IPS DF 4.7 (cell line): ENCODE measurements at regions not wholly inside any gene's neighbourhood (a gene's known extent, or its start where the extent isn't known, plus 50 kb on each side); places are given as distances from the start of the nearest gene placed in this dataset.

Experiments
- DNase-seq: peaks from one replicate; pipeline ENCODE4 v3.0.0-alpha.2; 2013; ENCODE audit warnings: low spot score; ENCODE audit errors: extremely low read depth

DNA sequence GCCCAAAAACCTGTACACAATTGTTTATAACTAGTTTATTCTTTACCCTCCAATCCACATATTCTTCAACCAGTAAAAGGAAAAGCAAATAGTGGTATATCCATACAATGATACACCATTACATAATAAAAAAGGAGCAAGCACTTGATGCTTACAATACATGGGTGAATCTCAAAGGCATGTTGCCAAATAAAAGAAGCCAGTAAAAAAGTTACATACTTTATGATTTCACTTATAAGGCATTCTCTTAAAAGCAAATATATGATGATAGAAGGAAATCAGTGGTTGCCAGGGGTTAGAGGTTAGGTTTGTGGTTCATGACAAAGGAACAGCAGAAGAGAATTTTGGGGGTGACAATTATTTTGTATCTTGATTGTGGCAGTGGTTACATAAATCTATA, 896.1 kb upstream of the LCORL start:
- no peak for DNase-seq

DNA sequence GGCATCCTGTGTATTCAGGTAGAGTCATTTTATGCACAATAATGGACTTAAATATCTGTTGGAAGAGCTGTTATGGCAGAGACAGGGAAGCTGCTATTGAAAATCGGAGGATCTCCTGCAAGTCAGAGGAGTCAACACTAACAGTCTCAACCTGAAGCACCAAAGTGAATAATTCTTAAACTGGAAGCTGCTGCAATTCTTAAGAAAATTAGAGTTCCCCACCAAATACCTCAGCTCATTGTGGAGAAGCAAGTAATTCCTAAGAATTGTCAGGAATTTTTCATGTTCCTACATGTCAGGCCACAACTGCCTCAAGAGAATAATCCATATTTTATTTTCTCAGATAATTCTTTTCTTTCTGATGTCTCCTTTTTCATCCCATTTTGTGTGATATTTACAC, 892.6 kb upstream of the LCORL start:
- no peak for DNase-seq

DNA sequence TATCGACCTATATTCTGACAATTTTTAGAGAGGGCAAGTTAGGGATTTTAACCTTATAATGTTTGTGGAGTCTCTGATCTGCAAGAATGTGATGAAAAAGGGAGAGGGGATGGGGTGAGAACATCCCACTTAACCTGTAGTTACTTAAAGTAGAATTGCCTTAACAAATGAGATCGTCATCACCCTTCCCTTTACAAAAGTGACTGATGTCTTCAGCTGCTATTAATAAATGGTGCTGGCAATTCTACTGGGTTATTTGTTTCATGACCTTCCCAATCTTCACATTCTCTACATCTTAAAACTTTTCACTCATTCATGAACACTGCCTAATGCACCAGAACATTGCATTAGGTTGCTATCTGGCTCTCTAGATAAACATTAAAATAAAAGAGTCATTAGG, 873.4 kb upstream of the LCORL start:
- no peak for DNase-seq

DNA sequence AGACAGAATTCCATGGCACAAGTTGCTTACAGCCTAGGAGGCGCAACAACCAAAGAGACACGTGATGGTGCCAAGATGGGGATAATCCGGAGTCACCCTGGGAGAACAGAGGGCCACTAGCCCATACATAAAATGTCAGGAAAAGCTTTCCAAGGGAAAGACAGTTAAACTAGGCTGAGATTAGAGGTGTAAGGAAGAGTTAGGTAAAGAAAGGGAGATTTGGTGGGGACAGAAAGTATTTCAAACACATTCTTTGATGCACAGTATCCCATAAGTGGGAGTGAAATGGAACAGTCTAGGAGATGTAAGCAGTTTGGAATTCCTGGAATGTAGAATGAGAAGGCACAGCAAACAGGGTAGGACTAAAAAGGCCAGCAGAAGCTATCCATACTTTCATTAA, 860.9 kb upstream of the LCORL start:
- DNase-seq: no peak

DNA sequence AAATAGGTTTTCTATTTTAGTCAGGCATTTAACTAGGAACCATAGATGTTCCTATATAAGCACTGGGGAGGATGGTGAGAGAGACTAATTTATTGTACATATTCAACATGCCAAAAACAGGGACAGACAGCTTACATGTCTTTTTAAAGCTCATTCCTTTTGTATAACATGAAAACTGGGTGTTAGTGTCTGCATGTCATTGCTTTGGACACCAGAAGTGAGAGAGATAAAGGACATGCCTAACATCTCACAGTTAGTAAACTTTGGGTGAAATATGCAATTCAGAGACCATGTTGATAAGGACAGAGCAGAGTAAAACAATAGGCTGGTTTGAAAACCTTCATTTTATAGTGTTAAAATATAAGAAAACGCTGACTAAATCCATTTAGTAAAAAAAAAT, 860.0 kb upstream of the LCORL start:
- no peak for DNase-seq

DNA sequence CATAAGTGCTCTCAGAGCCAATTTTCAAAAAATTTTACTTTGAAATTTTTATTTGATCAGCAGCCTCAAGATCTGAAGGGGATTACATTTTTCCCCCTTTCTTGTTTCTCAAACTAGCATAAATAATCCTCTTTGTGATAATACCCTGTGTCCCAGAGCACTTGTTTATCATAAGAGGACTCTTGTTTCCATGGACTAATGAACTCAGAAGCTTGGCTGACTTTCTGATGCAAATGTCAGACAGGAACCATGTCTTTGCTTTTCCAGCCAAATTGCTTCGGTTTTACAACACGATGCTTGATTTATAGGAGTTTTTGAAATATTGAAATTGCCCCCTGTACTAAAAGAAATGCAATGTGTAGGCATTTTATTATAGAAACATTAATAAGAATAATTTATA, 859.3 kb upstream of the LCORL start:
- DNase-seq: no peak

DNA sequence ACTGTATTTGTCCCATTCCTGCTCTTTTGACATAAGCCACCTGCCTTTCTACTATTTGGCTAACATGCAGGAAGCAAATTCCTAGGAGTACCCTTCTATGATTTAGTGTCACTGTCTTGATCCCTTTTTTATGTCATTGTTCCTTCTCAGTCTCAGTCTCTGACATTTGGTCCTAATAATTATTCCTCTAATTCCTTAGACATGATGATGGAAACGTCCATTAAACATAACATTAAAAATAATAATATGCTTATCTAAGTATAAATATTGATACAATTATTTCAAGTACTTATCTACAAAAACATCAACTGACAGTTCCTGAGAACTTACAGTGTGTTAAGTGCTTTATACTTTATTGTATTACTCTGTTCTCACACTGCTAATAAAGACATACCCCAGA, 857.0 kb upstream of the LCORL start:
- DNase-seq: no peak

DNA sequence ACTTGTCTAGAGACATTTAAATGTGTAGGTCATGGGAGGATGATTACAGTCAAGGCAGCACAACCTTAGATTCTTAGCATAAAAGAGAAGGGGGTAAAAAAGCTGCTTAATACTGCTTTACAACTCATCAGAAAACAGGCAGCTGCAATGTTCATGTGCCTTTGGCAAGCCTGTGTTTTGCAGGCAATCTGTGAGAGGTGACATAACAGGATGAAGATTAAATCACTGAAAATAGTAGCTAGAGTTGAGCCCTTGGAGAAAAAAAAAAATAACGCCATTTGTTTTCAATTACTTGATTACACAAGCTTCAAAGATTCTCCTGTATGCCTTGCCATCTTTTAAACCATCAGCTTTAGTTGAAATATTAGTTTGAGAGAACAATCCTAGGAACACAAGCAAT, 847.6 kb upstream of the LCORL start:
- no peak for DNase-seq

DNA sequence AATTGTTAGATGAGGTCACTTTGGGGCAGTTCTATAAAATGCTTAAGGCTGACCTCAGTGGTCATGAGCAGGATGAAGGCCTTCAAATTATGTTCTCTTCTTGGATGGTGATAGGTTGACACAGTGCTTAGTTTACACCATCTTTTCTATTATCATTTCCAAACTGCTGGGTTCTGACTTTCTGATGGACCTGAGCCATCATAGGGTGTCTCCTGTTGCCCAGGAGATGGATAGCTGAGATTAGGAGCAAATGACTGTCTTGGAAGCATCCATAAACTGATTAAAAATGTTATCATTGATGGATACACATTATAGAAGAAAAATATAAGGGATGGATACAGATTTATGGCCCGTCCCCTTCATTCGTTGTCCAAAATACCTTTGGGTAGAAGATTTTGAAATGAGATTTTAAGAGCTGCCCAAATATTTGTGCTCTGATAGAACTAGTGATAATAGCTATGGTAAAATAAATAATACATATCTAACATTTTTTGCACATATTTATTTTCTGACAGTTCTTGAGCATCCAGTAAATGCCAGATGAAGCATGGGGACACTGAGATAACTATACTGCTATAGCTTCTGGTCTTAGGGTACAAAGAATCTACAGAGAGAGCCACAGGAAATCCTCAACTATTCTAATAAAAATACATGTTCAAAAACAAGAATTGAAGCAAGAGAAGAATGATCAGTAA, 839.4 kb upstream of the LCORL start:
- no peak for DNase-seq

DNA sequence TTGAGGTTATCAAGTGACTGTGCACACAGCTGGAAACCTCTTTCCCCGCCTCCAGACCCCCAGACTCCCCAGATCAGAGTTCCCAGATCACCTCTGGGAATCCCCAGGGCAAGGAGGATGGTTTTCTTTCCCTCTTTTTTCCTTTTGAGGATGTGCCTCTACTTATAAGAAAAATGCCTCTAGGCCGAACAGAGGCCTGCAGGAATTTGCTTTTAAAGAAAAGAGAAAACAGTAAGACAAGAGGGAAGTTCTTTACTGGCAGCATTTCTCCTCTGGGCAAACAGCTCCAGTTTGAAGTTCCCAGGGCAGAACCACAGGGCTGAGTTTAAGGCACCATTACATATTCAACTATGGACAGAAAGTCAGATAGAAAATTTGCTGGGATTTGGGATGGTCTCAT, 837.9 kb upstream of the LCORL start:
- no peak for DNase-seq

DNA sequence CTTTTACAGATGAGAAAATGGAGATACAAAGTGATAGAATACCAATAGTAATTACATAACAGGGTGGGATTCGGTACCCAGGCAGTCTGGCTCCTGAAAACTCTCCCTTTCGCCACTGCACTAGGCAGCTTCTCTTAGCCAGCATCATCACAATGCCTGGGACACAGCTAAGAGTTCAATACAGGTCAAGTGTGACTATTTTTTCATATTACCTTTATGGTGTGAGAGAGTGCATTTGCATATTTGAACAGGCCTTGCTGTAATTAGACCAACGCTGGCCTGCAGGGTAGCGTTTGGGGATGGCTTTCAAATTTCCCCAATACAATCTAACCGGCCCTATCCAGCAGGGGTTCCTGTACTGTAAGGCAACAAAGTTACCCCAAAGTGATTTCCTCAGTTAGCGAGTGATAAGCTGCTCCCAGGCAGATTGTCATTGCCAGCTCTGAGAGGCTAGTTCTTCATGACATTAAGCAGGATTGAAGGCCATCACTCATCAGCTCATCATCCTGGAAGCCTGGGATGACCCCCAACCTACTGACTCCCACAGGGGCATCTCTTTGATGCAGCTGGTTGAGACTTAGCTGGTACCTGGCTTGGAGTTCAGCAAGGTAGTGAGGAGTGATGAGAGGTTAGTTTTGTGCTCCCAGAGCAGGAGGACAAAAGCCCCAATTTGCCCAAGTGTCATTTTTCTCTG, 836.8 kb upstream of the LCORL start:
- DNase-seq: no peak

DNA sequence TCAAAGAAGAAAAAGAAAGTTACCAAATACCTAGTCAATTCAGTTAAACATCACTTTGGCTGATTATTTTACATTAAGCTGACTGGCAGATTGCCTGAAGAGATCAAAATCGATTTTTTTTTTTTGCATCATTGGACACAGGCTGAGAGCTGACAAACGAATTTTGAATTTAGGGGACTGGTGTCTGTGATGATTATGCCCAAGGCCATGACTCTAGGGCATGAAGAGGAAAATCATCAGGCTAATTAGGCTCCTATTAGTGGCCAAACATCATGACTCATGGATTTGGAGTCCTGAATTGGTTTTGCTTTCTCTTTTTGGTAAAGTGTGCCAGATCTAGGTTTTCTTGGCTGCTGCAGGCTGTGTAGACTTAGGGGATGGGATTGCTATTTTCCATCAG, 829.3 kb upstream of the LCORL start:
- DNase-seq: no peak

DNA sequence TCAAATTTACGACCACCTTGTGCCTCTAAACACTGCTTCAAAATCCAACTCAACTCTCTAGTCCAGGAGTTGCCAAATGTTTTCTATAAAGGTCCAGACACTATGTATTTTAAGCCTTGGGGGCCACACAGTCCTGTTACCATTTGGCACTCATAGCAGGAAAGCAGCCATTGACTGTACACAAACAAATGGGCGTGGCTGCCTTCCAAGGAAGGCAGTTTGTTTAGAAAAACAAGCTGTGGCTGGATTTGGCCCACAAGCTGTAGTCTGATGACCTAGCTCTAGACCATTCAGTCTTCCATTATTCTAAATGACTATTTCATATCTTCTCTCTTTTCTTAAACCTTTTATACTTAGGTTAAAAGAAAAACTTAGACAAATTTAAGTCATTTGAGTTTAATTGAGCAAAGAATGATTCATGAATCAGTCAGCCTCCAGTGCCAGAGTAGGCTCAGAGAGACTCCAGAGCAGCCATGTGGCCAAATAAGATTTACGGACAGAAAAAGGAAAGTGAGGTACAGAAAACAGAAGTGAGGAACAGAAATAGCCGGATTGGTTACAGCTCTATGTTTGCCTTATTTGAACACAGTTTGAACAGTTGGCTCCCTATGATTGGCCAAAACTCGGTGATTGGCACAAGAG, 825.8 kb upstream of the LCORL start:
- DNase-seq: no peak

DNA sequence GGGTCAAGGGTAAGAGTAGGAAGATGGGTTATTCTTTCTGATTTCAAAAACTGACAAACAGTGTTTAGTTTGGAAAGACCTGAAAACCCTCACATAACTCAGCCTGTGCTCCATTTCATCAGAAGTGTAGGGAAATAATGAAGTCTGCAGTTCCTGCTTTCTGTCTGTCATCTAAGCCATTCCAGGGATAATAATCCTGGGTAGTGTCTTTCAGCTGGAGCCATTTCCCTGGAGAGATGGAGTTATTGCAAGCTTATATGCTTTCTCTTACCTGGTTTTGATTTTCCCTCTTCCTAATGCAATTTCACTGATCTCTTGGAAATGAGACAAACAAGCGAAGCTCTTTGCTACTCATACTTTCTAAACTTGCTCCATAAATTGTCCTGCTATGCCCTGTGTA, 824.8 kb upstream of the LCORL start:
- DNase-seq: no peak

DNA sequence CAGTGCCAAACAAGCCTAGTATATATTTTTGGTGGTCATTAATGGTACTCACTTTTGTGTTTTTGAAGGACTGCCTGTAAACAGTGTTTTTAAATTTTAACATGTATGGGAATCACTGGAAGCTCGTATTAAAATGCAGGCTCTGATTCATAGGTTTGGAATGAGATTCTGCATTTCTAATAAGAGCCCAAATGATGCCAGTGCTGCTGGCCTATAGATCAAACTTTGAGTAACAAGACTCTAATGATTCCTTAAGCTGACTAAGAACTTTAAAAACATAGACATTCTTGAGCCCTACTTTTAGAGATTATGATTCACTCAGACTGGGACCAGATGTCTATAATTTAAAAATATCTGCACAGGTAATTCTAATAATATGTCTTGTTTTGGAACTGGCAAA, 823.2 kb upstream of the LCORL start:
- no peak for DNase-seq

DNA sequence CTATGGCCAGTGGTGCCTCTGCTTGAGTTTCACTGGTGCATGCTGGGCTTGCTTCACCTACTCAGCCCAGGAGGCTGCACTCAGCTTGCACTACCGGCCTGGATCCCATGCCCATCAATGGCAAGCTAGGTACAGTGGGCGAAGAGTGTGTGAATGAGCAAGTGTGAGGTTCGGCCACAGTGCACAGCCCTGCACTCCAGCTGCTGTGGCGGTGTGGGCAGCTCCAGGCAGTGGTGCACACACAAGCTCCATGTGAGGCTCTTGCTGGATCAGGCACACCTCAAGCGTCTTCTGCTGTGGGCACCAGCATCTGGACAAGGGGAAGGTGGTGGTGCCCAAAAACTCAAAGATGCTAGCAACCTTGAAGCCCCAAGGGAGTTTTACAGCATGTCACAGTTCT, 820.9 kb upstream of the LCORL start:
- DNase-seq: no peak

DNA sequence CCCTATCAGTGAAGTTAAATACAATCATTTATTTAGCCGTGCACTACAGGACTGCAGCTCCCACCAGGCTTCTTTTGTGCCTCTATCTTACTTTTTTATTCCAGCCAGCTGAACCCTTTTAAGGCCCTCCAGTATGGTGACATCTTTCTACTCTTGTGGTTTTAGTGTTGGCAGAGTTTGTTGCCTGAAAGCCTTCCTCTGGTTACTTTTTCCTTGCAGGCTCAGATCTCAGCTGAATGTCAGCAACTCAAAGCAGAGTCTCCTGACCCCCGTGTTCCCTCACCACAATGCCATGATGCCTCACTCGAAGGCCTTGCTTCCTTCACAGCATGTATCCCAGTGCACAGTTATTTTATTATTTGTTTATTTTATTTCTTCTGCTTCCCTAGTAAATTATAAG, 818.9 kb upstream of the LCORL start:
- no peak for DNase-seq

DNA sequence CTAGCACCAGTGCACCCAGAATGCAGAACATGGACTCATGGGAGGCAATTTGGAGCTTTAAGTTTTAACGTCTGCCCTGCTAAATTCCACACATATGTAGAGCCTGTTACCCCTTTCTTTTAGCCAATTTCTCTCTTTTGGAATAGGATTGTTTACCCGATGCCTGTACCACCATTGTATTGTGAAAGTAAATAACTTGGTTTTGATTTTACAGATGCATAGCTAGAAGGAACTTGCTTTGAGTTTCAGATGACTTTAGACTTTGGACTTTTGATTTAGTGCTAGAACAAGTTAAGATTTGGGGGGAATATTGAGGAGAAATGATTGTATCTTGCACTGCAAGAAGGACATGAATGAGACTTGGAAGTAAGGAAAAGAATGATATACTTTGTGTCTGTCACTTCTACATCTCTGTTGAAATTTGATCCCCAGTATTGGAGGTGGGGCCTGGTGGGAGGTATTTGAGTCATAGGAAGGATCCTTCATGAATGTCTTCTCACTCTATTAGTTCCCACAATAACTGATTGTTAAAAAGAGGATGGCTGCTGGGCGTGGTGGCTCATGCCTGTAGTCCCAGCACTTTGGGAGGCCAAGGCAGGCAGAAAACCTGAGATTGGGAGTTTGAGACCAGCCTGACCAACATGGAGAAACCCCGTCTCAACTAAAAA, 794.8 kb upstream of the LCORL start:
- no peak for DNase-seq

DNA sequence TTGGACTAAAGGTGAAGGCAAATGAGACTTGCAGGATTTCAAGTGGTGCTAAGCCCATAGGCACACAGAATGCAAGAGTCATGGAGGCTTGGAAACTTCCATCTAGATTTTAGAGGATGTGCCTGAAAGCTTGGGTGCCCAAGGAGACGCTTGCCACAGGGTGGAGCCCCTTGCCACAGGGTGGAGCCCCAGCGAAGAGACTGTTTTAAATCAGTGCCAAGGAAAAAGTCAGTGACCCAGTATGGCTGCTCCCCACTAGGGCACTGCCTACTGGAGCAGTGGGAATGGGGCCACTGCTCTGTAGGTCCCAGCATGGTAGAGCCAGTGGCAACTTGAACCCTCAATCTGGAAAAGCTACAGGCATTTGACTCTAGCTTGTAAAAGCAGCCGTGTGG, 794.2 kb upstream of the LCORL start:
- DNase-seq: no peak

DNA sequence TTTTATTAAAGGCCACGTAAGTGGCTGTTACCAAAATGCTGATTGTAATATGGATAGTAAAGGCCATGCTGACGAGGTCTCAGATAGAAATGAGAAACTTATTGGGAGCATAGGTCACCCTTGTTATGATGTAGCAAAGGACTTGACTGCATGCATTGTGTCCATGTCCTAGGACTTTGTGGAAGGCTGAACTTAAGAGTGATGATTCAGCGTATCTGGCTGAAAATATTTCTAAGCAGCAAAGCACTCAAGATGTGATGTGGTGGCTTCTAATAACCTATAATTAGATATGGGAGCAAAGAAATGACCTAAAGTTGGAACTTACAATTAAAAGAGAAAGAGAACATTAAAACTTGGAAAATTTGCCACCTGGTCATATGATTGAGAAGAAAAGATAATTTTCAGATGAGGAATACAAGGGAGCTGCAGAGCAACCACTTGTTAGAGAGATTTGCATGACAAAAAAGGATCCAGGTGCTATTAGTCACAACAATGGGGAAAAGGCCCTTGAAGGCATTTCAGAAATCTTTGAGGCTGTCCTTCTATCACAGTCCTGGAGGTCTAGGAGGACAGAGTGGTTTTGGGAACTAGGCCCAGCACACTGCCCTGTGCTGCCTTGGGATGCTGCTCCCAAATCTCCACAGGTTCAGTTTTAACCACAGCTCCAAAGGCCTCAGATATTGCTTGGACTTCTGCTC, 793.7 kb upstream of the LCORL start:
- peak; percentile 3 for DNase-seq

DNA sequence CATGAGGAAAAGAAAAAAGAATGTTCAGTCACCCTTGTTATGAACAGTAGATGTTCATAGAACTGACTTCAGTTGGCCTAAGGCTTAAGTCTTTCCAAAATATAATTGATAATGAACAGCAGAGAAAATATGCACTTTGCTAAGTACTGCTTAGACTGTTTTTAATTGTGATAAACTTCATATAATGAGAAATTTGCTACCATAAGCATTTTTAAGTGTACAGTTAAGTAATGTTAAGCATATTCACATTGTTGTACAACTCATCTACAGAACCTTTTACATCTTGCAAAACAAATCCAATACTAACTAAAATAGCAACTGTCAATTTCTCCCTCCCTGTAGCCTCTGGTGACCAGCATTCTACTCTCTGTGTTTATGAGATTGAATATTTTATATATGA, 792.2 kb upstream of the LCORL start:
- no peak for DNase-seq

DNA sequence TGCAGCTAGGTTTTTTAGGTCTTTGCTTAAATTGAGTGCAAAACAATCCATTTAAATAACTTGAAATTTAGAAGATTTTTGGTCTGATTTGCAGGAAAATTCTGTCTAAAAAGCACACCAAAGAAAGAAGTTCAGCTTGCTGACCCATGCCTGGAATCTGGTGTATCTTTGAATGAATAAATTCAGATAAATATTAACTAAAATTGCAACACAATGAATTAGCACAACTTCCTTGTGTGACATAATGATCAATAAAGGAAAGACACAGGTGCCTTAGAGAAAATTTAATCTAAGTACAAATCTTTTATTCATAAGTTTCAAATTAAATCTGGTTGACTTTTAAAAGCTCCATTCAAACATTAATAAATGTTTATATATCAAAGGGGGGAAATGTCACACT, 791.5 kb upstream of the LCORL start:
- no peak for DNase-seq
